ENCODE measurements at regions not wholly inside any gene's neighbourhood (a gene's known extent, or its start where the extent isn't known, plus 50 kb on each side); places are given as distances from the start of the nearest gene placed in this dataset.

GRCh38 chr20:40634891-40635290 is 54.1 kb downstream of the MAFB start:
- Mint-ChIP-seq H3K4me3 (ENCODE audit: unreplicated experiment) (no peak overlapping the region), H3K9me3 (ENCODE audit: low read depth) (no peaks in the 10 kb centered on the region), H3K27ac (ENCODE audit: unreplicated experiment) (no peak overlapping the region), H3K27me3 (ENCODE audit: low read depth) (peaks cover 28% of the 10 kb centered on the region), H3K36me3 (ENCODE audit: low read depth) (peaks cover 3% of the 10 kb centered on the region), H3K4me1 (ENCODE audit: low read depth) (no peaks in the 10 kb centered on the region)
- no peak for TF ChIP-seq CTCF (IDR thresholded peaks at IDR 0.05)
- DNase-seq (ENCODE audit: low spot score): no peak

GRCh38 chr20:40633123-40633850 is 55.7 kb downstream of the MAFB start:
- TF ChIP-seq CTCF (IDR thresholded peaks at IDR 0.05): no peak
- Mint-ChIP-seq H3K4me3 (ENCODE audit: unreplicated experiment) (no peak overlapping the region), H3K27ac (ENCODE audit: unreplicated experiment) (no peak overlapping the region), H3K9me3 (ENCODE audit: low read depth) (no peaks in the 10 kb centered on the region), H3K27me3 (ENCODE audit: low read depth) (peaks cover 26% of the 10 kb centered on the region), H3K36me3 (ENCODE audit: low read depth) (no peaks in the 10 kb centered on the region), H3K4me1 (ENCODE audit: low read depth) (peaks cover 8% of the 10 kb centered on the region)
- no peak for DNase-seq (ENCODE audit: low spot score)

- no peak overlapping the region for H3K4me3 Mint-ChIP-seq (ENCODE audit: unreplicated experiment)
- no peak for TF ChIP-seq CTCF (IDR thresholded peaks at IDR 0.05)
- peaks cover 8% of the 10 kb centered on the region for H3K4me1 Mint-ChIP-seq (ENCODE audit: low read depth)
- no peak for DNase-seq (ENCODE audit: low spot score)
- H3K27me3 Mint-ChIP-seq (ENCODE audit: low read depth): peaks cover 25% of the 10 kb centered on the region
- no peaks in the 10 kb centered on the region for H3K9me3 Mint-ChIP-seq (ENCODE audit: low read depth)
- no peaks in the 10 kb centered on the region for H3K36me3 Mint-ChIP-seq (ENCODE audit: low read depth)
- H3K27ac Mint-ChIP-seq (ENCODE audit: unreplicated experiment): no peak overlapping the region
These were observed 56.6 kb downstream of the MAFB start for GRCh38 chr20:40632346-40632976.

GRCh38 chr20:40631119-40631631 is 57.9 kb downstream of the MAFB start:
- no peak for TF ChIP-seq CTCF (IDR thresholded peaks at IDR 0.05)
- DNase-seq (ENCODE audit: low spot score): no peak
- H3K27ac Mint-ChIP-seq (ENCODE audit: unreplicated experiment): no peak overlapping the region
- H3K9me3 Mint-ChIP-seq (ENCODE audit: low read depth): peaks cover 7% of the 10 kb centered on the region
- H3K4me1 Mint-ChIP-seq (ENCODE audit: low read depth): peaks cover 8% of the 10 kb centered on the region
- no peak overlapping the region for H3K4me3 Mint-ChIP-seq (ENCODE audit: unreplicated experiment)
- H3K36me3 Mint-ChIP-seq (ENCODE audit: low read depth): peaks cover 3% of the 10 kb centered on the region
- peaks cover 30% of the 10 kb centered on the region for H3K27me3 Mint-ChIP-seq (ENCODE audit: low read depth)

- no peak for TF ChIP-seq CTCF (IDR thresholded peaks at IDR 0.05)
- DNase-seq (ENCODE audit: low spot score): no peak
- peaks cover 3% of the 10 kb centered on the region for H3K36me3 Mint-ChIP-seq (ENCODE audit: low read depth)
- H3K9me3 Mint-ChIP-seq (ENCODE audit: low read depth): peaks cover 7% of the 10 kb centered on the region
- H3K4me1 Mint-ChIP-seq (ENCODE audit: low read depth): peaks cover 8% of the 10 kb centered on the region
- H3K27me3 Mint-ChIP-seq (ENCODE audit: low read depth): peaks cover 30% of the 10 kb centered on the region
- H3K27ac Mint-ChIP-seq (ENCODE audit: unreplicated experiment): no peak overlapping the region
- no peak overlapping the region for H3K4me3 Mint-ChIP-seq (ENCODE audit: unreplicated experiment)
These were observed 58.3 kb downstream of the MAFB start for GRCh38 chr20:40630713-40631112.

All from chondrocyte (in vitro differentiated cells).